DND-41 (cell line): ENCODE measurements at regions not wholly inside any gene's neighbourhood (a gene's known extent, or its start where the extent isn't known, plus 50 kb on each side); places are given as distances from the start of the nearest gene placed in this dataset.

Source experiments
- EZH2 ChIP-seq: IDR thresholded peaks from 3 replicates; pipeline ENCODE4 v1.6.1; 2012; ENCODE audit warnings: borderline replicate concordance, low read depth, mild to moderate bottlenecking, moderate library complexity, low read length, inconsistent platforms; ENCODE audit not compliant: severe bottlenecking
- TF ChIP-seq, protein P1 (sequence below): IDR thresholded peaks from 2 replicates; pipeline ENCODE4 v1.5.1; 2012; ENCODE audit warnings: borderline replicate concordance, low read length, moderate library complexity, mild to moderate bottlenecking; ENCODE audit not compliant: poor library complexity, severe bottlenecking; ENCODE audit errors: extremely low read depth

DNA sequence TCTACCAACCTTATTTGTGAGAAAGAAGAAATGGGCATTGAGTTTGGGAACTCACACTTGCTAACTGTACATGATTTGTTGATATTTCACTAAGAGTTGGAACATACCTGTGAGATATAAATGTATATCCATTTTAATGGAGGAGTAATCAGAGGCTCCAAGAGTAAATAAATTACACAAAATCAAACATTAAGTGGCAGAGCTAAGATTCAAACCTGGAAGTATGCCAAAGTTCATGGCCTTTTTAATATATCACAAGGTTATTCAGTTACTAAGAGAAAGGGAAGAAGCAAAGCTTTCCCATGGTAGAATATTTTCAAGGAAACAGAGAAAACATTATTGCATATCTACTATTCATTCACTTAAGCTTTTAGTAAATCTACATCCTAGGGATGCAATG lies 1641.1 kb downstream of the FAM181B start:
- TF ChIP-seq, protein P1, sequence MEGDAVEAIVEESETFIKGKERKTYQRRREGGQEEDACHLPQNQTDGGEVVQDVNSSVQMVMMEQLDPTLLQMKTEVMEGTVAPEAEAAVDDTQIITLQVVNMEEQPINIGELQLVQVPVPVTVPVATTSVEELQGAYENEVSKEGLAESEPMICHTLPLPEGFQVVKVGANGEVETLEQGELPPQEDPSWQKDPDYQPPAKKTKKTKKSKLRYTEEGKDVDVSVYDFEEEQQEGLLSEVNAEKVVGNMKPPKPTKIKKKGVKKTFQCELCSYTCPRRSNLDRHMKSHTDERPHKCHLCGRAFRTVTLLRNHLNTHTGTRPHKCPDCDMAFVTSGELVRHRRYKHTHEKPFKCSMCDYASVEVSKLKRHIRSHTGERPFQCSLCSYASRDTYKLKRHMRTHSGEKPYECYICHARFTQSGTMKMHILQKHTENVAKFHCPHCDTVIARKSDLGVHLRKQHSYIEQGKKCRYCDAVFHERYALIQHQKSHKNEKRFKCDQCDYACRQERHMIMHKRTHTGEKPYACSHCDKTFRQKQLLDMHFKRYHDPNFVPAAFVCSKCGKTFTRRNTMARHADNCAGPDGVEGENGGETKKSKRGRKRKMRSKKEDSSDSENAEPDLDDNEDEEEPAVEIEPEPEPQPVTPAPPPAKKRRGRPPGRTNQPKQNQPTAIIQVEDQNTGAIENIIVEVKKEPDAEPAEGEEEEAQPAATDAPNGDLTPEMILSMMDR = no peak
- no peak for TF ChIP-seq EZH2
